IPS-20b (cell line): ENCODE measurements at regions not wholly inside any gene's neighbourhood (a gene's known extent, or its start where the extent isn't known, plus 50 kb on each side); places are given as distances from the start of the nearest gene placed in this dataset.

Experiments
- H3K27ac ChIP-seq: one replicate; pipeline ENCODE4 v1.5.1; 2013; ENCODE audit warnings: low read length
- H3K27me3 ChIP-seq: 2 replicates; pipeline ENCODE4 v1.6.1; 2013; ENCODE audit warnings: mild to moderate bottlenecking, low read length, inconsistent platforms; ENCODE audit not compliant: insufficient read depth
- H3K36me3 ChIP-seq: 2 replicates; pipeline ENCODE4 v1.6.1; 2013; ENCODE audit warnings: low read depth, mild to moderate bottlenecking, inconsistent platforms, low read length, moderate library complexity; ENCODE audit not compliant: insufficient read depth
- H3K4me1 ChIP-seq: 2 replicates; pipeline ENCODE4 v1.6.1; 2013; ENCODE audit warnings: mild to moderate bottlenecking, control low read depth, inconsistent platforms, low read length, moderate library complexity; ENCODE audit not compliant: insufficient read depth
- H3K4me3 ChIP-seq: 2 replicates; pipeline ENCODE4 v1.5.1; 2013; ENCODE audit warnings: mild to moderate bottlenecking, low read length, inconsistent platforms
- H3K9ac ChIP-seq: 2 replicates; pipeline ENCODE4 v1.6.1; 2013; ENCODE audit warnings: low read depth, mild to moderate bottlenecking, inconsistent platforms, low read length, moderate library complexity
- H3K9me3 ChIP-seq: 2 replicates; pipeline ENCODE4 v1.6.1; 2013; ENCODE audit warnings: mild to moderate bottlenecking, low read depth, low read length, inconsistent platforms; ENCODE audit not compliant: insufficient read depth

DNA sequence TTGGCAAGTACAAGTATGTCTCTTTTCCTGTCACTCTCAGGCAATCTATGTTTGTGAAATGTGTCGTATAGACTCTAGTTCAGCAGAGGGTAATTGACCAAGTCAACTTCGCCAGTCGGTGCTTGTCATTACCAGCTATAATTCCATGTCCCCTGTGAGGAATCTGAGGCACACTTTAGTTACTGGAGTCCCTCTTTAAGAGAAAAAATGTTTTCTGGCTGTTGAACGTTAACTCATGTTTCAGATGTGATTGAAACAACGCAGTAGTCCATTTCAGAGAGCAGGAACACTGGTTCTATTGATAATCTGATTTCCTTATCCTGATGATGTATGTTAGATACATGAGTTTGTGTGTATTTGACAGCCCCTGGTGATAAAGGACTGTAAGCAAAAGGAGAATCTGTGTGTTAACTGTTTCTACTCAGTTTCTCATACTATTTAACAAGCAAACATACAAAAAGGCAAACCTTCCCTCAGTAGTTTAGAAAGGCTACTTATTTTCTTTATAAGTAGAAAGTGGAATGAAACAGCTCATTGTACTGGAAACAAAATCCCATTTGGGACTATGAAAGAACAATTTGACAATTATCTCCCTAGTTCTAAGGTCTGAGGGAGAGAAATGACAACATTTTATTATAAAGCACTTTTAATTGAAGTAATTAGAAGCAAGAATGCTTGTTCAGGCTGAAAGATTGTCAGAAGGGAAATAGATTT, 161.1 kb upstream of the TRHDE start:
- no peak overlapping the region for H3K27ac ChIP-seq
- no peaks in the 10 kb centered on the region for H3K9me3 ChIP-seq
- H3K4me3 ChIP-seq, result no peak overlapping the region
- H3K9ac ChIP-seq, result no peak overlapping the region
- no peaks in the 10 kb centered on the region for H3K27me3 ChIP-seq
- peaks cover 5% of the 10 kb centered on the region for H3K4me1 ChIP-seq
- no peaks in the 10 kb centered on the region for H3K36me3 ChIP-seq

DNA sequence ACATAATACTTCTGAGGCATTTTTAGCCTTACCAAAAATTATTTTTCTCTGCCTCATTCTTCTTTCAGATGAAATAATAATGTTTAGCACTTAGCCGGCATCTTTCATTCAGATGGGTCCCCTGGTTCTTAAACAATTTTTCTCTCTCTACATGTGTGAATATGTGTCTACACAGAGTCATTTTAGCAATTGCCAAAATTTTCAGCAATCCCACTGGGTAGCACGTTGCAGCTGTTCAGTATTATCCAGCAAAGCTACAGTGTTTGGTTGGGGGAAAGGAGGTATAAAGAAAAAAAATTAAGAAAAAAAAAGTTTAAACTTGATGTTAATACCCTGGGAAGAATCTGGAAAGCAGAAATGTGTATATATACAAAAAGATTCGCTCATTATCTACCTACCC, 160.5 kb upstream of the TRHDE start:
- Histone ChIP-seq H3K4me1 (peaks cover 5% of the 10 kb centered on the region), H3K27me3 (no peaks in the 10 kb centered on the region), H3K27ac (no peak overlapping the region), H3K4me3 (no peak overlapping the region), H3K9ac (no peak overlapping the region), H3K9me3 (no peaks in the 10 kb centered on the region), H3K36me3 (no peaks in the 10 kb centered on the region)

DNA sequence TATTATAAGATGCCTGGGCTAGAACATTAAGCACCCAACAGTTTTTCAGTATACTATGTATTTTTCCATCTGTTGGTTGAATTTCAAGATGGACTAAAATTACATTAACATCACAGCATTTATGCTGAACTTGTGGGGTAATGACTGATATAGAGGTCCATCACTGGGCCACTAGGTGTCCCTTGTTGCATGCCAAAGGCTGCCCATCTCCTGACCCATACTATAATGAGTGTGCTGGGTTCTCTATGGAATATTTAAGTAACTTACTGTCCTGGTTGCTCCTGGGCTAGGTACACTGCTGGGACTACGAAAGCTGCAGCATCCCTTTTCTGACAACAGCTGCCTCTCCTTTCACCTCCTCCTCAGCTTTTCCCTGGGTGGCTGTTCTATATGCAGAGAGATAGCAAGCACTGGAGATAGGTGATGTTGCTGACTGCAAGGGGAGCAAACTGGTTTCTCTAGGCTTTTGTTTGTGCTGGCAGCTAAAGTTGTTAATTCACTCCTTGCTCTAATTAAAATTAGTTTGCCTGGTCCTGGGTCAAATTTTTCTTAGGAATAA, 138.6 kb upstream of the TRHDE start:
- Histone ChIP-seq H3K9me3 (no peaks in the 10 kb centered on the region), H3K4me1 (peaks cover 11% of the 10 kb centered on the region), H3K36me3 (no peaks in the 10 kb centered on the region), H3K9ac (no peak overlapping the region), H3K27me3 (no peaks in the 10 kb centered on the region), H3K27ac (no peak overlapping the region), H3K4me3 (no peak overlapping the region)

DNA sequence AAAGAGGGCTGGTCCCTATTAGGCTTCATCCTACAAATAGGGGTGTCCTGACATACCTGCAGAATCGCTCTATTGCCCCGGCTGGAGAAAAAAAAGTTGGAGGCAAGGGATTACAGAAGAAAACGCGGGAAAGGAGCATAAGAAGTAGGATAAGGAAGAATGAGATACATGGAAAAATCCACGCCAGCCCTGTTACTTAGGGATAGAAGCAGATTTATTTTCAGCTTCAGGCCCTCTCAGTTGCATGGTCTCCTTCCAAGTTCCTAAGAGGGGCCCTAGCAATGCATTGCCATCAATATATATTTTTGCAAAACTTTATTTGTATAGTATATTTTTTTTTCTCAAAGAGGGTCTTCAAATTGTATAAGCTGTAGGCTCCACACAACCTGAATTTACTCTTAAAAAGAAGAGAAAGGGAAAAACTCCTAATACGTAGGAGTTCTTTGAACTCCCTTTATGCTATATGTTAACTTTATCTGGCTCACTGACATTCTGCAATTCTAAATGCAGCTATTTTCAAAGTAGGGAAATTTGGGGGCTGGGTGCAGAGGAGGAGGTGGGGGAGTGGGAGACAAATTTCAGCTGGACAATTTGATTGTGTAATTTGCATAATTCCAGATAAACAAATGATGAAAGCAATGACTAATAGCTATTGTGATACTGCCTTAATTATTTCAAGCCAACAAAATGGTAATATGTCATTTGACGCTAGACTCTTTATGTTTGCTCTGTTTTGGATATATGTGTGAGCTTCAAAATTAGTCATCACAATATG, 137.7 kb upstream of the TRHDE start:
- Histone ChIP-seq H3K9ac (no peak overlapping the region), H3K36me3 (no peaks in the 10 kb centered on the region), H3K4me1 (peaks cover 13% of the 10 kb centered on the region), H3K4me3 (no peak overlapping the region), H3K27me3 (no peaks in the 10 kb centered on the region), H3K9me3 (no peaks in the 10 kb centered on the region), H3K27ac (no peak overlapping the region)

DNA sequence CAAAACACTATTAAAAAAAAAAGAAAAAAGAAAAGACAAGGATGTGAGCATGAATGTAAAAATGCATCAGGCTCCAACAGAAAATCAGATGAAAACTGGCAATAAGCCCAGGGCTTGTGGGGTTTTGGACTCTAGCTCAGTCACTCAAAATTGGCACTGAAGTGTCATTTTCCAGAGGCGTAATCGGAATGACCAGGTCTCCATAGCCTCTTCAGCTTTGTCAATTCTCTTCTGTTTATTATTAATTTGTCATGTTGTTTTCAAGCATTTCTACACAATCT, 137.2 kb upstream of the TRHDE start:
- H3K4me1 ChIP-seq, result peaks cover 15% of the 10 kb centered on the region
- H3K9ac ChIP-seq, result no peak overlapping the region
- no peaks in the 10 kb centered on the region for H3K36me3 ChIP-seq
- H3K27me3 ChIP-seq, result no peaks in the 10 kb centered on the region
- H3K4me3 ChIP-seq, result no peak overlapping the region
- no peaks in the 10 kb centered on the region for H3K9me3 ChIP-seq
- no peak overlapping the region for H3K27ac ChIP-seq

DNA sequence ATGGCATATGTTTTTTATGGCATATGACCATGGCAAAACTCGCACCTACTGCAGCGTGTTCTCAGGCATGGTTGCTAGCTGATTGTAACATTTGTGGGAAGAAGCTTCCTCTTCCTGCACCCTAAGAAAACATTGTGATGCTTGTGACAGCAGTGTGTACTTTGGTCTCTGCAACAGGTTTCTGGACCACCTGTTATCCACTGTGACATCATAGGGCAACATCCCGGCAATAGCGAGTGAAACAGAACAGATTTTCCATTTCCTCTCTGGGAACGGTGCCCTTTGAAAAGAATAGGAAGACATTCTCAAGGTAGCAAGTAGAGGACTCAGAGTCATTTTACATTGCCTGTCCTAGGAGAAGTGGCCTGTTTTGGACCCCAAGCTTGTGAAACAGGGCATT, 135.4 kb upstream of the TRHDE start:
- H3K27ac ChIP-seq, result no peak overlapping the region
- H3K27me3 ChIP-seq, result no peaks in the 10 kb centered on the region
- no peak overlapping the region for H3K4me3 ChIP-seq
- H3K9me3 ChIP-seq, result no peaks in the 10 kb centered on the region
- no peak overlapping the region for H3K9ac ChIP-seq
- H3K36me3 ChIP-seq, result no peaks in the 10 kb centered on the region
- H3K4me1 ChIP-seq, result peaks cover 15% of the 10 kb centered on the region

DNA sequence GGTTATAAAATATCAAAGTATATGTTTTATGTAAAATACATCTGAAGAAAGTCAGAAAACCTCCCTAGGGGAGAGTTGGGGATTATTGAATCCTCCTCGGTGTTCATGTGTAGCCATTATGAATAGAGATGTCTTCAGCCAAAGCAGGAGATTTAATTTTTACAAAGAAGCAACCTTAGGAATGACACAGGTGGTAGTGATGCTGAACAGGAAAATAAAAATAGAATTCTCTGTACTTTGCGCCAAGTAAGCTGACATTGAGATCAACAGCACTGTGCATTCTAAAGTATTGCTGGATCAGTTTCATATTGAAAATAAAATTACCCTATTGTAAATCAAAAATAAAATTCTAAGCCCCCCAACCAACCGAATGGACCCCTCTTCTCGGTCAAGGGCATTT, 132.8 kb upstream of the TRHDE start:
- H3K36me3 ChIP-seq, result no peaks in the 10 kb centered on the region
- peaks cover 15% of the 10 kb centered on the region for H3K4me1 ChIP-seq
- no peaks in the 10 kb centered on the region for H3K27me3 ChIP-seq
- no peaks in the 10 kb centered on the region; the same call in 1 of the 2 replicates for H3K9me3 ChIP-seq
- no peak overlapping the region for H3K4me3 ChIP-seq
- H3K9ac ChIP-seq, result no peak overlapping the region
- no peak overlapping the region for H3K27ac ChIP-seq

DNA sequence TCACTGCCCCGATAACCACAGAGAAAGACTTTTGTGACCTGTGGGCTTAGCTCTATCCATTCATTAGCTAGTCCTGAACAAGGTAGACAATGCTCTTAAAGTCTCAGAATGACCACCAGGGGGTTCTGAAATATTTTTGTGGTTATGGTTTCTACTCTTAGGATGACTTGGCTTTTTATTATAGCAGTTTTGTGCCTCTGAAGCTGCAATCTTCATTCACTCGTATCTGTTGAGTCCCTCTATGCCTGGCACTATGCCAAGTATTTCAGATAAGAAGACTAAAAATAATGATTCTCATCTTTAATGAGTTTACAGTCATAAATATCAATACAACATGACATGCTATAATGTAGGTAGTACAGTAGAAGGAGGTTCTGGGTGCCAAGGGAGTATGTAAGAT, 130.8 kb upstream of the TRHDE start:
- Histone ChIP-seq H3K9ac (no peak overlapping the region), H3K4me1 (peaks cover 5% of the 10 kb centered on the region; the same call in 1 of the 2 replicates), H3K27me3 (no peaks in the 10 kb centered on the region), H3K27ac (no peak overlapping the region), H3K36me3 (no peaks in the 10 kb centered on the region), H3K9me3 (no peaks in the 10 kb centered on the region; the same call in 1 of the 2 replicates), H3K4me3 (no peak overlapping the region)

DNA sequence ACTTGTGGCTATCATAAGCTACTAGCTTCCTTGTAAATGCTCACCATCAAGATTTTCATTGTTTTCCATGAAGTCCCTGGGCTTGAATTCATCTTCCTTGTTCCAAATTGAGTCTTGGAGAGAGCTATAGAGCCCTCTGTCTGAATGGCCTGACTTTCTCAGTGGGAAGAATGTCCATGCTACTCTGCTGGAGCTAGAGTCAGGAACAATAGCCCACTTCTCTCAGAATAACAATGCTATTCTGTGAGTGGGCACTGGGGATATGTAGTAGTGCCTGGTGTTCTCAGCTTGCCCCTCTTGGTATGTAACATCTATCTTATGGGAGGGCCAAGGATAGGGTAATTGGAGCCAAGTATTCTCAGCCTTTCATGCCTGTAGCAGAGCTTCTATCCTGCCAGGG, 127.6 kb upstream of the TRHDE start:
- H3K4me1 ChIP-seq, result 0 out of 2 replicates have a peak, but pooled peaks cover under 1% of the 10 kb centered on the region
- no peaks in the 10 kb centered on the region for H3K36me3 ChIP-seq
- H3K4me3 ChIP-seq, result no peak overlapping the region
- H3K27me3 ChIP-seq, result no peaks in the 10 kb centered on the region
- H3K9me3 ChIP-seq, result no peaks in the 10 kb centered on the region; the same call in 1 of the 2 replicates
- H3K9ac ChIP-seq, result no peak overlapping the region
- no peak overlapping the region for H3K27ac ChIP-seq

DNA sequence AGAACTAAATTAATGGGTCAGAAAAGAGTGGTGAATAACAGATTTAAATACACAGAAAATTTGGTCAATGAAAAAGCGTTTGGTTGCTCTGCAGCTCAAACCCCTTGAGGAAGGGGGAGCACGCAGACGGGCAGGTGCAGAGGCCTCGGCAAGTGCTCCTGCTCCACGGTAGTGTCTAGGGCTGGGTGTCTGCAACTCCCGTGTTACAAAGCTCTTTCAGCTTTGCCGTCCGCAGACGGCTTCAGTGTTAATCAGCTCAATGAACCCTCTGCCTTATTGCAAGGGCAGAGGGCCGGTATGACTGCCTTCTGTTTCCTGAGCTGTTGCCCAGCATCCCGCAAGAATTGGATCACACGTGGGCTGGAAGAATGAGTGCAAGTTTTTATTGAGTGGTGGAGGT, 125.7 kb upstream of the TRHDE start:
- no peaks in the 10 kb centered on the region; the same call in 1 of the 2 replicates for H3K9me3 ChIP-seq
- no peak overlapping the region for H3K4me3 ChIP-seq
- no peak overlapping the region for H3K9ac ChIP-seq
- no peaks in the 10 kb centered on the region for H3K27me3 ChIP-seq
- no peak overlapping the region for H3K27ac ChIP-seq
- no peaks in the 10 kb centered on the region for H3K4me1 ChIP-seq
- H3K36me3 ChIP-seq, result no peaks in the 10 kb centered on the region

DNA sequence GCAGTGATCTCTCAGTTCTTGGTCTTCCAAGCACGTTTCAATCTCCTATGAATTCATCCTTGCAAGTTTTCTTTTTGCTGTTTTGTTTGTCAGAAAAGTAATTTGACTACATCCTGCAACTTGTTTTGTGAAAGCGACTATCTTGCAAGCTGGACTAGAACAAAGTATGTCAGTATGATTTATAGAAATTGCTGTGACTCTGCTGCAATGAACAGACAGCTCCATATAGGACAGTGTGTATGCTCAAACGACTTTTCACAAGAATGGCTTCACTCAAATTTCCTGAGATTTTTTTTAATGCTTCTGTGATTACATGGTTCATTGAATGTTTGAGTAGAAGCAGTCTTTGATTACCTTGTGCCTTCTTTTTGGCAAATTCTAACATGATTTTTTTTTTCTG, 123.5 kb upstream of the TRHDE start:
- no peak overlapping the region for H3K27ac ChIP-seq
- H3K9ac ChIP-seq, result no peak overlapping the region
- no peaks in the 10 kb centered on the region for H3K27me3 ChIP-seq
- H3K36me3 ChIP-seq, result no peaks in the 10 kb centered on the region
- no peaks in the 10 kb centered on the region for H3K9me3 ChIP-seq
- H3K4me1 ChIP-seq, result no peaks in the 10 kb centered on the region
- no peak overlapping the region for H3K4me3 ChIP-seq

DNA sequence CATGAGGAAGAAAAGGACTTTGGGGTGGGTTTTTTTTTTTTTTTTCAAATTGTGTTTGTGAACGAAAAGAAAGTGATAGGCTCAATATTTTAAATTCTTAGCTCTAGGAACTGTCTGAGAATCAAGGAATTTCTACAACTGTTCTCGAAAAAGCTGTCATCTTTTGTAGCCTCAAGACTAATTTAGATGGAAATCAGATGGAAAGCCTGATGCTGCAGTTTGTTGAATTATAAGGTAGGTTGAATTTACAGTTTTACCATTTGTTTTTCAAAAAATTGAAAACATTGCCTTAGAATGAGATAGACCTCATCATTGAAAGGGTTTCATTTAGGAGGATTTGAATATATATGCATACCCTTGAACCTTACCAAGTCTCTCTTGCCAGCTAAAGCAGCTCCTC, 109.3 kb upstream of the TRHDE start:
- Histone ChIP-seq H3K9ac (no peak overlapping the region), H3K4me1 (peaks cover 6% of the 10 kb centered on the region; the same call in 1 of the 2 replicates), H3K27me3 (no peaks in the 10 kb centered on the region), H3K36me3 (no peaks in the 10 kb centered on the region), H3K27ac (no peak overlapping the region), H3K9me3 (no peaks in the 10 kb centered on the region), H3K4me3 (no peak overlapping the region)
